GM12801 (cell line): ENCODE measurements at regions not wholly inside any gene's neighbourhood (a gene's known extent, or its start where the extent isn't known, plus 50 kb on each side); places are given as distances from the start of the nearest gene placed in this dataset.

Experiments used
- CTCF ChIP-seq: IDR thresholded peaks from one replicate; pipeline ENCODE4 v1.5.1; 2011; ENCODE audit warnings: control low read depth; ENCODE audit not compliant: insufficient read length; ENCODE audit errors: extremely low read depth

- TF ChIP-seq CTCF, result no peak
Measured at GRCh38 chr5:61623401-61624069, 291.5 kb downstream of the ZSWIM6 start.

- no peak for TF ChIP-seq CTCF
Measured at GRCh38 chr5:61624553-61625136, 292.6 kb downstream of the ZSWIM6 start.

GRCh38 chr5:61625137-61625561 lies 293.1 kb downstream of the ZSWIM6 start:
- TF ChIP-seq CTCF, result no peak

GRCh38 chr5:61625681-61626621 lies 293.9 kb downstream of the ZSWIM6 start:
- TF ChIP-seq CTCF, result no peak

GRCh38 chr5:61626639-61627282 lies 294.7 kb downstream of the ZSWIM6 start:
- no peak for TF ChIP-seq CTCF

- no peak for TF ChIP-seq CTCF
Measured at GRCh38 chr5:61627531-61627930, 295.5 kb downstream of the ZSWIM6 start.

- no peak for TF ChIP-seq CTCF
Measured at GRCh38 chr5:61630908-61631307, 298.9 kb downstream of the ZSWIM6 start.
